Neural progenitor cell (in vitro differentiated cells): ENCODE measurements at regions not wholly inside any gene's neighbourhood (a gene's known extent, or its start where the extent isn't known, plus 50 kb on each side); places are given as distances from the start of the nearest gene placed in this dataset.

Experiments
- EZH2 ChIP-seq: fragments of 200-600 bp; sonication (generic); IDR thresholded peaks from 2 replicates; pipeline ENCODE4 v1.6.1; 2017; ENCODE audit warnings: antibody characterized with exemption, mild to moderate bottlenecking, moderate library complexity
- EZH2phosphoT487 ChIP-seq: fragments of 200-600 bp; sonication (generic); IDR thresholded peaks from 2 replicates; pipeline ENCODE4 v1.6.1; 2017; ENCODE audit warnings: antibody characterized with exemption
- TF ChIP-seq, protein P1 (sequence below): fragments of 200-600 bp; sonication (generic); IDR thresholded peaks from 2 replicates; pipeline ENCODE4 v1.5.1; 2017; ENCODE audit warnings: antibody characterized with exemption, mild to moderate bottlenecking

DNA sequence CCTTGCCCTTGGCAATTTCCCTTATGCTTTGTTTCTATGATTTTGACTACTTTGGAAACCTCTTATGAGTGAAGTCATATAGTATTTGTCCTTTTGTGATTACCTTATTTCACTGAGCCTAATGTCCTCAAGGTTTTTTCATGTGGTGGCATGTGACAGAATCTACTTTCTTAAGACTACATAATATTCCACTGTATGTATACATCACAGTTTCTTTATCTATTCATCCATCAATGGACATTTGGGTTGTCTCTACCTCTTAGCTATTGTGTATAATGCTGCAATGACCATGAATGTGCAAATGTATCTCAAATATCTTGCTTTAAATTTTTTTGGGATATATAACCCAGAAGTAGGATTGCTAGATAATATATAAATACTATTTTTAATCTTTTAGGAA is 96.4 kb upstream of the ALDH1A1 start:
- TF ChIP-seq, protein P1, sequence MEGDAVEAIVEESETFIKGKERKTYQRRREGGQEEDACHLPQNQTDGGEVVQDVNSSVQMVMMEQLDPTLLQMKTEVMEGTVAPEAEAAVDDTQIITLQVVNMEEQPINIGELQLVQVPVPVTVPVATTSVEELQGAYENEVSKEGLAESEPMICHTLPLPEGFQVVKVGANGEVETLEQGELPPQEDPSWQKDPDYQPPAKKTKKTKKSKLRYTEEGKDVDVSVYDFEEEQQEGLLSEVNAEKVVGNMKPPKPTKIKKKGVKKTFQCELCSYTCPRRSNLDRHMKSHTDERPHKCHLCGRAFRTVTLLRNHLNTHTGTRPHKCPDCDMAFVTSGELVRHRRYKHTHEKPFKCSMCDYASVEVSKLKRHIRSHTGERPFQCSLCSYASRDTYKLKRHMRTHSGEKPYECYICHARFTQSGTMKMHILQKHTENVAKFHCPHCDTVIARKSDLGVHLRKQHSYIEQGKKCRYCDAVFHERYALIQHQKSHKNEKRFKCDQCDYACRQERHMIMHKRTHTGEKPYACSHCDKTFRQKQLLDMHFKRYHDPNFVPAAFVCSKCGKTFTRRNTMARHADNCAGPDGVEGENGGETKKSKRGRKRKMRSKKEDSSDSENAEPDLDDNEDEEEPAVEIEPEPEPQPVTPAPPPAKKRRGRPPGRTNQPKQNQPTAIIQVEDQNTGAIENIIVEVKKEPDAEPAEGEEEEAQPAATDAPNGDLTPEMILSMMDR = no peak
- no peak for TF ChIP-seq EZH2
- TF ChIP-seq EZH2phosphoT487 = no peak
